NCI-H524 treated with DMSO at 0.1 percent for 48 hours (cell line): ENCODE measurements at regions not wholly inside any gene's neighbourhood (a gene's known extent, or its start where the extent isn't known, plus 50 kb on each side); places are given as distances from the start of the nearest gene placed in this dataset.
"Not testable (repeated sequence)": the region's sequence is repeated elsewhere in the genome, so short reads cannot be mapped to it uniquely, and the experiment has no call there.

ENCODE experiments used
- DNase-seq: peaks from one replicate; lab custom pipeline; 2025; lab: John Stamatoyannopoulos, UW

- no peak for DNase-seq
These were observed 187.8 kb downstream of the SHQ1 start for GRCh38 chr3:72660270-72661114.

GRCh38 chr3:72659596-72659995 lies 188.6 kb downstream of the SHQ1 start:
- DNase-seq = peak; percentile 21

GRCh38 chr3:72659188-72659587 lies 189.1 kb downstream of the SHQ1 start:
- DNase-seq = no peak

- DNase-seq = no peak
These were observed 189.7 kb downstream of the SHQ1 start for GRCh38 chr3:72658466-72659100.

- no peak for DNase-seq
These were observed 190.6 kb downstream of the SHQ1 start for GRCh38 chr3:72657666-72658065.

GRCh38 chr3:72655723-72656122 lies 192.5 kb downstream of the SHQ1 start:
- no peak for DNase-seq

GRCh38 chr3:72655131-72655551 lies 193.1 kb downstream of the SHQ1 start:
- DNase-seq = no peak

GRCh38 chr3:72652395-72652794 lies 195.8 kb downstream of the SHQ1 start:
- DNase-seq = no peak

GRCh38 chr3:72651498-72651897 lies 196.7 kb downstream of the SHQ1 start:
- DNase-seq = no peak

GRCh38 chr3:72646263-72646662 lies 202.0 kb downstream of the SHQ1 start:
- DNase-seq = no peak

- not testable (repeated sequence) for DNase-seq
These were observed 204.6 kb downstream of the SHQ1 start for GRCh38 chr3:72643635-72644034.

GRCh38 chr3:72641684-72642083 lies 206.6 kb downstream of the SHQ1 start:
- no peak for DNase-seq

GRCh38 chr3:72641072-72641471 lies 207.2 kb downstream of the SHQ1 start:
- no peak for DNase-seq

- DNase-seq = no peak
These were observed 211.2 kb downstream of the SHQ1 start for GRCh38 chr3:72636969-72637597.

- DNase-seq = no peak
These were observed 212.7 kb downstream of the SHQ1 start for GRCh38 chr3:72635551-72635950.

GRCh38 chr3:72634128-72634527 lies 214.1 kb downstream of the SHQ1 start:
- no peak for DNase-seq

GRCh38 chr3:72633534-72633933 lies 214.7 kb downstream of the SHQ1 start:
- DNase-seq = no peak

GRCh38 chr3:72633121-72633520 lies 215.1 kb downstream of the SHQ1 start:
- no peak for DNase-seq

GRCh38 chr3:72632129-72632528 lies 216.1 kb downstream of the SHQ1 start:
- no peak for DNase-seq

GRCh38 chr3:72630969-72631344 lies 217.3 kb downstream of the SHQ1 start:
- DNase-seq = no peak

- DNase-seq = no peak
These were observed 217.8 kb downstream of the SHQ1 start for GRCh38 chr3:72630327-72630968.

GRCh38 chr3:72629191-72629631 lies 219.0 kb downstream of the SHQ1 start:
- DNase-seq = no peak

GRCh38 chr3:72628065-72628464 lies 220.2 kb downstream of the SHQ1 start:
- DNase-seq = no peak
